SK-N-MC (cell line): ENCODE measurements at regions not wholly inside any gene's neighbourhood (a gene's known extent, or its start where the extent isn't known, plus 50 kb on each side); places are given as distances from the start of the nearest gene placed in this dataset.
"Not testable (repeated sequence)": the region's sequence is repeated elsewhere in the genome, so short reads cannot be mapped to it uniquely, and the experiment has no call there.

Experiments
- EZH2 ChIP-seq: fragments of 200-600 bp; sonication (generic); IDR thresholded peaks from one replicate; pipeline ENCODE4 v1.6.1; 2017; ENCODE audit warnings: antibody characterized with exemption
- FOXP2 ChIP-seq: optimal IDR thresholded peaks from 2 replicates; pipeline ENCODE3; 2011; ENCODE audit warnings: mild to moderate bottlenecking, moderate library complexity; ENCODE audit not compliant: insufficient read depth; ENCODE audit errors: extremely low read length, control extremely low read depth
- POLR2AphosphoS5 ChIP-seq: IDR thresholded peaks from 2 replicates; pipeline ENCODE4 v1.6.1; 2012; ENCODE audit warnings: mild to moderate bottlenecking, low read depth, low read length, borderline replicate concordance

DNA sequence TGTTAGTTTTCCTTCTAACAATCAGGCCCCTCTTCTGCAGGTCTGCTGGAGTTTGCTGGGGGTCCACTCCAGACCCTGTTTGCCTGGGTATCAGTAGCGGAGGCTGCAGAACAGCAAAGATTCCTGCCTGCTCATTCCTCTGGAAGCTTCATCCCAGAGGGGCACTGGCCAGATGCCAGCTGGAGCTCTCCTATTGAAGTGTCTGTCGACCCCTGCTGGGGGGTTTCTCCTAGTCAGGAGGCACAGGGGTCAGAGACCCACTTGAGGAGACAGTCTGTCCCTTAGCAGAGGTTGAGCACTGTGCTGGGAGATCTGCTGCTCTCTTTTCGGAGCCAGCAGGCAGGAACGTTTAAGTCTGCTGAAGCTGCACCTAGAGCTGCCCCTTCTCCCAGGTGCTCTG is 174.9 kb downstream of the DPY19L2 start:
- TF ChIP-seq POLR2AphosphoS5, EZH2, FOXP2: not testable (repeated sequence)
